GM12892 (cell line): ENCODE measurements at regions not wholly inside any gene's neighbourhood (a gene's known extent, or its start where the extent isn't known, plus 50 kb on each side); places are given as distances from the start of the nearest gene placed in this dataset.

ENCODE experiments used
- POLR2AphosphoS5 ChIP-seq: IDR thresholded peaks from 2 replicates; pipeline ENCODE4 v1.6.1; 2011; ENCODE audit warnings: low read depth, low read length, control low read depth
- TAF1 ChIP-seq: IDR thresholded peaks from 2 replicates; pipeline ENCODE4 v1.6.1; 2011; ENCODE audit warnings: low read depth, mild to moderate bottlenecking, control low read depth, low read length, borderline replicate concordance

DNA sequence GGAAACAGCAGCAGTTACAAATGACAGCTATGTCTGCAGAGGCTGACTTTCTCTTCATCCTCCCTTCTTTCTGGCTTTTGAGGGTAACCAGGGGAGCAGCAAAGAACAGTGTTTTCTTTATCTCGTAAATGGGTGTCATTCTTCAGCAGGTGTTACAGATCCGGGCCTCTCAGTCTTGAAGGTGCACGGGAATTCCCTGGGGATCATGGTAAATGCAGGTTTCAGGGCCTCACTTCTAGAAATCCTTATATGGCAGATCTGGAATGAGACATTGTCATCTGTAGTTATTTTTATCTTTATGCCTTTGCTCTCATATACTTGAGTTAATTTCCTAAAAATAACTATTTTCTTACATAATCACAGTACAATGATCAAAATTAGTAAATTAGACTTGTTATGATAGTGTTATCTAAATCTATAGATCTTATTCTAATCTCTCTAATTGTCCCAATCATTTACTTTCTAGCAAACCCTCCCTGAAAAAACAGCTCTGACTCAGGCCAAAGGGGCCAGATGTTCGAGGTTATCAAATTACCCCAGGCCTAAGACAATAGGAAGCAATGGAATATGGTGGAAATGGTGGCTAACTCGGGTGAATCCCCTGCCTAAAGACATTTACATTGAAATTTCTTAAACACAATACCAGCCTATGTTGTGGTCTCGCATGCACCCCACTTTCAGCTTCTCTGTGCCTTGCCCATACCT is 145.0 kb downstream of the CAND1 start:
- TF ChIP-seq TAF1 (no peak), POLR2AphosphoS5 (no peak)
